AML-193 (cell line): ENCODE measurements at regions not wholly inside any gene's neighbourhood (a gene's known extent, or its start where the extent isn't known, plus 50 kb on each side); places are given as distances from the start of the nearest gene placed in this dataset.

ENCODE experiments used
- DNase-seq, 2 experiments: peaks; one replicate each; lab custom pipeline; 2025; lab: John Stamatoyannopoulos, UW

- no peak for DNase-seq
Measured at GRCh38 chr18:24791751-24792545, 331.5 kb downstream of the HRH4 start.

DNA sequence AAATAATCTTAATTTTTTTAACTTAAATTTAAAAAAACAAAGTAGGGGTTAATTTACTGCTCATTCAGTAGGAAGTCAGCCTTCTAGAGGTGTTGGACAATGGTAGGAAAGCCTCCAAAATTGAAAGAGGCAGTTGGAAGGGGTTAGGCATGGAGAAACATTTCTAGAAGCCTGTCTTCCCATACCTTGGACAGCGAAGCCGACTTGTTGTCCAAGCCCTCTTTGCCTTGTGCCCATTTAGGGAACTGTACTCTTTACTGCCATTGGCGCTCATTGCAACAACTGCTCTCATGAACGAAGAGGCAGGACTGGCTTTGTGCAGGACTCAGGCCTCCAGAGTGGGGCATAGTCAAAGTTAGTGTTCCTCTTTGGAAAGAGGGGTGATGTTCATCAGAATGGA, 333.3 kb downstream of the HRH4 start:
- DNase-seq, result no peak

DNA sequence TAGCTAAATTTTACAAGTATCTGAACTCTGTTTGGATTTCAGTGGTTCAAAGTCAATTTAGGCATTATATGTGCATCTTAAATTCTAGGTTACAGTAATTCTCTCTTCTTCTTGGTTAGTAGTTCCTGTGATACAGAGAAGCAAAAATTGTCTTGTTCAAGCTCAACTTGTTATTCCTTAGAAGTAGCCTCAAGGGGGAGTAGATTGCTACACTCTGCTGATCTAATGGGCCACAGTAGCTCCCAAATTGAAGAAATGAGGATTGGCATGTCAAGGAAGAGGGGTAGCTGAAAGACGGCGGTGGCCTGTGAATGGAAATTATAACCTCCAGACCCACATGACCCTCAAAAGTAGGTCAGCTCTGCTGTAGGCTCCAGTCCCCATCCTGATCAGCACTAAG, 334.7 kb downstream of the HRH4 start:
- DNase-seq, result no peak

DNA sequence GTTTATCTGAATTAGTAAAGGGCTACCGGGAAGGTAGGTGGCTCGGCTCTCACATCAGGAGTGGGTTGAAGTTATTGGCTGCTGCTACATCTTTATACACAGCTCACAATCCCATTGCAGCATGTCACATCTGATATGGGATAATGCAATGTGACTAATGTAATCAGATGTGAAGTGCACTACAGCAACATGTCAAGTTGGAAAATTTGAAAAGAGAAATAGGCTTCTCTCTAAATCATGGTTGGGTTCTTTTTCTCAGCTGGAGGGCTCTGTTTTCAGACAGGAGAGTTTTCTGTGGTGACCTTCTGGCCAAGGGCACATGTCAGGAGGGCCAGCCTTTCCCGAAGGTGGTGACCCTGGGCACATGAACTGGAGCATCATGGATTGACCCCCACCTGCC, 337.5 kb downstream of the HRH4 start:
- no peak for DNase-seq

GRCh38 chr18:24799176-24799575, 338.7 kb downstream of the HRH4 start:
- DNase-seq, result no peak

DNA sequence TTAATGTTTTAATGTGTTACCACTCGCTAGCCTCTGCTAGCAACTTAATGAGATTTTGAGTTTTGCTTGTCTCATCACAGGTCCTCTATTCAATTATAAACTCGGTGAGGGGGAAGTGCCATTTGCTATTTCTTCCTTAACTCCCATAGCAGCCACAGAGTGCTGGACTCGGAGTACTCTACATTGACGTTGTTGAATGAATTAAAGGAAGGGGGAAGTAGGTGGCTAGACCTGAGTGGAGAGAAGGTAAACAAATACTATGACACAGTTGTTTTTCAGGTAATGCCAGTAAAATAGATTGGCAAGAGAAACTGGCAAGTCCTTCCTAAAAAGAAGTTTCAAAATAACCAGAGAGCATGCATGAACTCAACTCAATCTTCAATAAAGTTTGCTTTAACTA, 339.3 kb downstream of the HRH4 start:
- DNase-seq, result no peak

DNA sequence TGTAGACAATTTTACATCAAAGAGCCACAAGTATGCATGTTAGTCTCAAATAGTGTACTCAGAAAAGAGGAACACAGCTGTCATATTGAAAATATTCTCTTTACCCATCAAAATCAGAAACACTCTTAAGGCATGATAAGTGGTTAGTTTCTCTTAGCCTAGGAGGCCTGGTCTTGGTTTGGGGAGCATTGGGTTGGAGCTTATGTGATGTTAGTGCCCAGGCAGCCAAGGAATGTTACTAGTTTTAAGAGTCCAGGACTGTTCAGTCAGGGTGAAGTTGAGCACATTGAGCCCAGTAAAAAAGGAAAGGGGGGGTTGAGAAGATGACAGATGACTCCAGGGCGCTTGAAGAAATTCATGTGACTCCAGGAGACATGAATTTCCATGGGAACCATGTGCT, 340.6 kb downstream of the HRH4 start:
- no peak for DNase-seq

DNA sequence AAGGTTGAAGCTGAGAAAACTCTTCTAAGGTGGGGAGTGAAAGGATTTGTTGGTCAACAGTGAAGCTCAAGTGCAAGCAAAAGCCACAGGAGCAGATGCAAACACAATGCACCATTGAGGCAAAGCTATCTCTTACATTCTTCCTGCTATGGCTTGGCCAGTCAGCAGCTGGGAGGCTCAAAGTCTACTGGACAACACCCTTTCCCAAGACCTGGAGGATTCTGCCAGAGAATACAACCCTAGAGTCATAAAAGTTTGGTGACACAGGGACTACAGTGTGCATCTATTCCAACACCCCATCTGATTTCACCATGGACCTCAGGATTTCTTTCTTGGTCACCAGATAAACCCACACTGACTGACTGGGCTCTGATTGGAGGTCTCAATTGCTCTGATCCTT, 342.0 kb downstream of the HRH4 start:
- DNase-seq, result no peak

DNA sequence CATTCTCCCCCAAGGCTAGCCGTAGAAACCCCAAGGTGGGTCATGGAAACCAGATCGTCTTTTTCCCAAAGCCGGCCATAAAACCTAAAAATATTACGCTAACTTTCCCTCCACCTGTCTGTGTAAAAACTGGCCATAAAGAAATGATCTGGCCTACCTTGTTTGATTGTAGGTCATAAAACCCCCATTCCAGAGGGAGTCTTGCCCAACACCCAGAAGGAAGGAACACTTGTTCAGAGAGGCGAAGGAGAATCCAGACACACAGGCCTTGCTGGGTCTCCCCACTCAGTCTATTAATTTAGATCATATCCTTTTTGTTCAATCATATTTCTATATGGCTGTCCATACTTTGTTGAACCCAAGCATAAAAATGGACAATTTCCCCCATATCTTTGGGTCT, 344.7 kb downstream of the HRH4 start:
- no peak for DNase-seq

- no peak for DNase-seq
Measured at GRCh38 chr18:24809173-24809950, 348.9 kb downstream of the HRH4 start.

GRCh38 chr18:24810561-24811305, 350.3 kb downstream of the HRH4 start:
- no peak for DNase-seq

- DNase-seq, result no peak
Measured at GRCh38 chr18:24811950-24812681, 351.7 kb downstream of the HRH4 start.

DNA sequence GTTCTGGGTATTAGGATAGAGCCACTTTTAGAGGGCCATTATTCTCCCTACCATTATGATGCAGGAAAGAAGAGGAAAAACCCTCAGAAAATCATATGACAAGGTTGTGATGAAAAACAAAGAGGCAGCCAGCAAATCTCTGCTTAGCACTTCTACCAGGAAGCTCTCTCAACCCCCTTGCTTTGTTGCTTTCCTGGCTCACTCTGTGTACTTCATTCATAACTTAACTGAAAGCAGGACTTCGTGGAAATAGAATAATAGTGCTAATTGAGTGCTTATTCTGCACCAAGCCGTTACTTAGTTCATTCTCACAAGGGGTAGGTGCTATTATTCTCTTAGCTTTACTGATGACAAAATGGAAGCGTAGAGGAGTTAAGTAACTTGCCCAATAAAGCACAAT, 354.1 kb downstream of the HRH4 start:
- DNase-seq, result no peak

DNA sequence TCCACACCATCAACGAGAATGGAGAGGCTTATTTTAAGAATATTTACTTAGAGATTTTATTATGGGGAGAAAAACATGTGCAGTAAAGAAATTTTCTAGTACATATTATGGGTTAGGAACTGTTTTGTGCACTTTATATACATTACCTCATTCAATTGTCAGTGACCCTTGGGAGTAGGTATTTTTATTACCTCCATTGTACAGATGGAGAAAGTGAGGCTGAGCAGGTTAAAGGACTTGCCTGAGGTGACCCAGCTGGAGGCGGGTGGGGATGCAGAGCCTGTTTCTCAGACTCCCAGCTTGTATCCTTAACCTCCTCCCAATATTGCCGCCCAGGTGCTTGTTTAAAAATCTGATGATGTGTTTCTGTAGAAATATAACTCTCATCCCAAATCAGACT, 356.7 kb downstream of the HRH4 start:
- no peak for DNase-seq

GRCh38 chr18:24817587-24818371, 357.3 kb downstream of the HRH4 start:
- no peak for DNase-seq

GRCh38 chr18:24818441-24818840, 358.0 kb downstream of the HRH4 start:
- DNase-seq, result no peak

GRCh38 chr18:24819141-24819890, 358.9 kb downstream of the HRH4 start:
- no peak for DNase-seq

- DNase-seq, result no peak
Measured at GRCh38 chr18:24825397-24825796, 365.0 kb downstream of the HRH4 start.

- DNase-seq, result no peak
Measured at GRCh38 chr18:24826605-24827004, 366.2 kb downstream of the HRH4 start.

DNA sequence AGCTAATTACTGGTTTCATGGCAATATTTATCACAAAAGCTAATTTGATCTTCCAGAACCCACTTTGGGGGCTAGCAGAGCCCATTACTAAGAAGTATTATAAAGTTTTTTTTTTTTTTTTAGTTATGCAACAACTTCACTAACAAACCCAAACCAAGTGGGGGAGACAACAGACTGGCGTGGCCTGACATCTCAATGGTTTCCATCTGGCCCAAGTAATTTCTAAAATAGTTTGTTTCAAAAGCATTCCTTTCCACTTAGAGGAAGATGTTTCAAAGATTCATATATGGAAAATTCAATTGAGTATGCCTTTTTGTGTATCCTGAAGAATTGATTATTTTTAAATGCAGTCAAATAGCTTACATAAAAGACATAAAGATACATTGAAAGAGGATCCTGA, 367.1 kb downstream of the HRH4 start:
- no peak for DNase-seq

- DNase-seq, result no peak
Measured at GRCh38 chr18:24831081-24831480, 370.6 kb downstream of the HRH4 start.
